ENCODE measurements at regions not wholly inside any gene's neighbourhood (a gene's known extent, or its start where the extent isn't known, plus 50 kb on each side); places are given as distances from the start of the nearest gene placed in this dataset.
"Not testable (repeated sequence)": the region's sequence is repeated elsewhere in the genome, so short reads cannot be mapped to it uniquely, and the experiment has no call there.

DNA sequence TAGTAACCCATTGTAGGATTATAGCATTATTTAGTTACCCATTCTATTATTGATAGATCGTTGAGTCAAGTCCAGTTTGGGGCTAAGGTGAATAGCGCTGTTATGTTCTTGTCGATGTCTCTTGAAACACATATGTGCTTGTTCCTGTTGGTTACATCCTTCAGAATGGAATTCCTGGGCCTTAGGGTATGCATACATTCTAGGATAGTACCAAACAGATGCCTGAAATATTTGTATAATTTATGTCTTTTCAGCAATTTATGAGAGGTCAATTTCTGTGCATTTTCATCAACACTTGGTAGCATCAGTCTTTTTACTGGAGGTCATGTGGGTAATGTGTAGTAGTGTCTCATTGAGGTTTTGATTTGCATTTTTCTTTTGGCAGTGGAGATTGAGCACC is 78.9 kb upstream of the ADORA2B start:
- not testable (repeated sequence) for TF ChIP-seq CTCF, POLR2A (IDR thresholded peaks at IDR 0.05)

All from Peyer's patch (tissue), 4 donors.